ENCODE measurements at regions not wholly inside any gene's neighbourhood (a gene's known extent, or its start where the extent isn't known, plus 50 kb on each side); places are given as distances from the start of the nearest gene placed in this dataset.

DNA sequence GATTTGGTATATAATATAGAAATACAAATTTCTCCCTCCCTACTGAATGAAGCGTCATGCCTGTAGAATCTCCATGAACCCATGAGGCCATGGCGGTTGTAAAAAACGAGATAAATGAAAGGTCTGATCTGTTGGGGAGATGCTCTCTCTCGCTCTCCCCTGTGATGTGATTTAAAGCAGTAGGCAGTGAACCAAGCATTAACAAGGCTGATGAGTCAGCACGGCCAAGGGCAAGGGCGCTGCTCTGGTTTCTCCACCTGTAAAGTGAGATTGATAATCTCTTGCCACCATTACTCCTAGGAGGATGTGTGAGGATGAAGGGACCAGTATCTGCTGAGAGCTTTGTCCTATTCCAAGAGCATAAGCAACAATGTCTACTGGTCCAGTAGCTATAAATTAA lies 553.3 kb downstream of the CMPK2 start:
- Histone ChIP-seq H3K9ac (ENCODE audit: extremely low read depth, insufficient read length, low read length) (no peak overlapping the region), H3K4ac (ENCODE audit: low read depth, low read length) (no peak overlapping the region), H4K91ac (ENCODE audit: insufficient read length, low read depth, low read length) (no peak overlapping the region), H2BK20ac (ENCODE audit: low read depth, low read length, poor library complexity, severe bottlenecking) (no peak overlapping the region), H3K9me3 (ENCODE audit: control insufficient read depth, low read depth, low read length) (no peaks in the 10 kb centered on the region), H2AFZ (ENCODE audit: low read length) (no peak overlapping the region), H3K23ac (ENCODE audit: insufficient read length, low read depth, low read length) (no peak overlapping the region), H3K4me1 (ENCODE audit: insufficient read depth, low read length) (no peaks in the 10 kb centered on the region), H4K5ac (ENCODE audit: insufficient read length, low read depth, low read length) (no peak overlapping the region), H4K20me1 (ENCODE audit: control insufficient read depth, insufficient read depth, insufficient read length) (no peaks in the 10 kb centered on the region), H3K79me2 (ENCODE audit: insufficient read depth, low read length) (no peaks in the 10 kb centered on the region), H3K14ac (ENCODE audit: insufficient read depth, low read length) (no peak overlapping the region), H3K18ac (ENCODE audit: insufficient read length, low read depth, low read length) (no peak overlapping the region), H3K56ac (ENCODE audit: insufficient read length, low read depth, low read length) (no peak overlapping the region), H2BK5ac (ENCODE audit: insufficient read length, low read length) (no peak overlapping the region), H3K23me2 (ENCODE audit: insufficient read length, low read depth, low read length, poor library complexity, severe bottlenecking) (no peaks in the 10 kb centered on the region), H4K8ac (replicated peaks; ENCODE audit: insufficient read length, low read depth, low read length) (no peak overlapping the region), H2BK12ac (ENCODE audit: insufficient read length, low read depth, low read length) (no peak overlapping the region), H3K79me1 (ENCODE audit: insufficient read depth, low read depth, low read length, poor library complexity, severe bottlenecking) (no peaks in the 10 kb centered on the region), H3K27ac (ENCODE audit: insufficient read length, low read depth, low read length) (no peak overlapping the region), H3T11ph (ENCODE audit: low read length) (no peak overlapping the region), H2BK120ac (ENCODE audit: low read depth, low read length, poor library complexity, severe bottlenecking) (no peak overlapping the region), H2AK5ac (ENCODE audit: insufficient read length, low read length) (no peak overlapping the region), H2BK15ac (ENCODE audit: low read depth, low read length) (no peak overlapping the region), H3K27me3 (ENCODE audit: insufficient read depth, low read length) (no peaks in the 10 kb centered on the region), H3K4me2 (ENCODE audit: insufficient read depth, insufficient read length, low read length) (no peak overlapping the region)
- no CpG with 5 or more reads among the region's 6 CpGs for WGBS (ENCODE audit: extremely low coverage, insufficient read length, low lambda C conversion rate)
- Mint-ChIP-seq H3K4me3 (no peak overlapping the region), H3K27me3 (ENCODE audit: low read depth) (no peaks in the 10 kb centered on the region), H3K4me1 (peaks cover 3 to 5% of the 10 kb centered on the region in 2 experiments; a peak in 1 of 4 replicates), H3K9me3 (no peaks in the 10 kb centered on the region), H3K27ac (no peak overlapping the region), H3K36me3 (ENCODE audit: insufficient read depth in 1 of 3, low read depth in 3 of 3) (no peaks in the 10 kb centered on the region)
- no peak for DNase-seq
- TF ChIP-seq, protein P1, sequence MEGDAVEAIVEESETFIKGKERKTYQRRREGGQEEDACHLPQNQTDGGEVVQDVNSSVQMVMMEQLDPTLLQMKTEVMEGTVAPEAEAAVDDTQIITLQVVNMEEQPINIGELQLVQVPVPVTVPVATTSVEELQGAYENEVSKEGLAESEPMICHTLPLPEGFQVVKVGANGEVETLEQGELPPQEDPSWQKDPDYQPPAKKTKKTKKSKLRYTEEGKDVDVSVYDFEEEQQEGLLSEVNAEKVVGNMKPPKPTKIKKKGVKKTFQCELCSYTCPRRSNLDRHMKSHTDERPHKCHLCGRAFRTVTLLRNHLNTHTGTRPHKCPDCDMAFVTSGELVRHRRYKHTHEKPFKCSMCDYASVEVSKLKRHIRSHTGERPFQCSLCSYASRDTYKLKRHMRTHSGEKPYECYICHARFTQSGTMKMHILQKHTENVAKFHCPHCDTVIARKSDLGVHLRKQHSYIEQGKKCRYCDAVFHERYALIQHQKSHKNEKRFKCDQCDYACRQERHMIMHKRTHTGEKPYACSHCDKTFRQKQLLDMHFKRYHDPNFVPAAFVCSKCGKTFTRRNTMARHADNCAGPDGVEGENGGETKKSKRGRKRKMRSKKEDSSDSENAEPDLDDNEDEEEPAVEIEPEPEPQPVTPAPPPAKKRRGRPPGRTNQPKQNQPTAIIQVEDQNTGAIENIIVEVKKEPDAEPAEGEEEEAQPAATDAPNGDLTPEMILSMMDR (conservative IDR thresholded peaks at IDR 0.05): no peak

Data from H9 (cell line).